Liver (tissue), 8 donors: ENCODE measurements at regions not wholly inside any gene's neighbourhood (a gene's known extent, or its start where the extent isn't known, plus 50 kb on each side); places are given as distances from the start of the nearest gene placed in this dataset.

Experiments used
- DNase-seq: peaks from one replicate; pipeline ENCODE4 v3.0.0-alpha.2; 2017; ENCODE audit warnings: low spot score
- H3K27ac ChIP-seq, 2 donors: one replicate each; pipeline ENCODE4 v1.7.0; 2013; ENCODE audit warnings: inconsistent platforms in 2 of 2, low read length in 2 of 2, control low read depth in 1 of 2, low read depth in 1 of 2, mild to moderate bottlenecking in 1 of 2
- H3K27me3 ChIP-seq, 4 donors: one replicate each; pipeline versions ENCODE4 v1.6.1 to v1.7.0; 2013; ENCODE audit warnings: low read length in 3 of 4, inconsistent platforms in 1 of 4, mild to moderate bottlenecking in 1 of 4, moderate library complexity in 1 of 4; ENCODE audit not compliant: control insufficient read depth in 4 of 4, insufficient read depth in 4 of 4
- H3K36me3 ChIP-seq, 4 donors: one replicate each; pipeline versions ENCODE4 v1.6.1 to v1.7.0; 2013; ENCODE audit warnings: low read length in 3 of 4, mild to moderate bottlenecking in 3 of 4, low read depth in 1 of 4, moderate library complexity in 1 of 4; ENCODE audit not compliant: control insufficient read depth in 4 of 4, insufficient read depth in 3 of 4
- H3K4me1 ChIP-seq, 4 donors: one replicate each; pipeline versions ENCODE4 v1.6.1 to v1.7.0; 2013; ENCODE audit warnings: low read length in 3 of 4, mild to moderate bottlenecking in 3 of 4, moderate library complexity in 1 of 4; ENCODE audit not compliant: control insufficient read depth in 4 of 4, insufficient read depth in 4 of 4
- H3K4me3 ChIP-seq, 3 donors: one replicate each; pipeline versions ENCODE4 v1.6.1 to v1.7.0; 2013; ENCODE audit warnings: low read length in 3 of 3, control low read depth in 1 of 3, low read depth in 1 of 3, mild to moderate bottlenecking in 1 of 3
- H3K9ac ChIP-seq, 2 donors: one replicate each; pipeline ENCODE4 v1.7.0; 2013; ENCODE audit warnings: low read length in 2 of 2, mild to moderate bottlenecking in 2 of 2, moderate library complexity in 2 of 2, control low read depth in 1 of 2, low read depth in 1 of 2
- H3K9me3 ChIP-seq, 4 donors: one replicate each; pipeline versions ENCODE4 v1.6.1 to v1.7.0; 2013; ENCODE audit warnings: low read length in 3 of 4; ENCODE audit not compliant: control insufficient read depth in 4 of 4
- ATF3 ChIP-seq: IDR thresholded peaks from 2 replicates; pipeline ENCODE4 v1.6.1; 2016; ENCODE audit warnings: antibody characterized with exemption
- CTCF ChIP-seq: fragments of 150-350 bp; IDR thresholded peaks from 2 replicates; pipeline ENCODE4 v1.5.1; 2017; ENCODE audit warnings: improper control_type of control experiment, low read depth, low read length; ENCODE audit not compliant: missing input control
- EGR1 ChIP-seq, 2 donors: IDR thresholded peaks; 2 replicates each; pipeline ENCODE4 v1.6.1; 2016 to 2018; ENCODE audit warnings: antibody characterized with exemption in 2 of 2, low read depth in 2 of 2
- FOXA1 ChIP-seq: IDR thresholded peaks from 2 replicates; pipeline ENCODE4 v1.6.1; 2016; ENCODE audit warnings: antibody characterized with exemption
- FOXA2 ChIP-seq: IDR thresholded peaks from 2 replicates; pipeline ENCODE4 v1.6.1; 2016; ENCODE audit warnings: antibody characterized with exemption
- GABPA ChIP-seq, 2 donors: IDR thresholded peaks in 1 of 2; conservative IDR thresholded peaks in 1 of 2; 2 replicates each; pipeline ENCODE4 v1.6.1; 2016; ENCODE audit warnings: antibody characterized with exemption in 2 of 2, mild to moderate bottlenecking in 1 of 2, moderate library complexity in 1 of 2
- HNF4A ChIP-seq, 2 donors: conservative IDR thresholded peaks; 2 replicates each; pipeline ENCODE4 v1.6.1; 2016; ENCODE audit warnings: antibody characterized with exemption in 2 of 2, mild to moderate bottlenecking in 2 of 2
- HNF4G ChIP-seq: IDR thresholded peaks from 2 replicates; pipeline ENCODE4 v1.6.1; 2016; ENCODE audit warnings: antibody characterized with exemption
- JUND ChIP-seq, 2 donors: IDR thresholded peaks; 2 replicates each; pipeline ENCODE4 v1.6.1; 2016; ENCODE audit warnings: antibody characterized with exemption in 2 of 2
- MAX ChIP-seq: IDR thresholded peaks from 2 replicates; pipeline ENCODE4 v1.6.1; 2016; ENCODE audit warnings: antibody characterized with exemption
- NR2F2 ChIP-seq: IDR thresholded peaks from 2 replicates; pipeline ENCODE4 v1.6.1; 2016; ENCODE audit warnings: antibody characterized with exemption
- RAD21 ChIP-seq, 2 donors: IDR thresholded peaks; 2 replicates each; pipeline ENCODE4 v1.6.1; 2016; ENCODE audit warnings: antibody characterized with exemption in 2 of 2, mild to moderate bottlenecking in 2 of 2
- REST ChIP-seq: IDR thresholded peaks from 2 replicates; pipeline ENCODE4 v1.6.1; 2016; ENCODE audit warnings: antibody characterized with exemption, mild to moderate bottlenecking
- RXRA ChIP-seq, 2 donors: IDR thresholded peaks; 2 replicates each; pipeline ENCODE4 v1.6.1; 2017 to 2018; ENCODE audit warnings: antibody characterized with exemption in 2 of 2, mild to moderate bottlenecking in 1 of 2
- SP1 ChIP-seq: IDR thresholded peaks from 2 replicates; pipeline ENCODE4 v1.6.1; 2018; ENCODE audit warnings: antibody characterized with exemption, mild to moderate bottlenecking
- TAF1 ChIP-seq: conservative IDR thresholded peaks from 2 replicates; pipeline ENCODE4 v1.6.1; 2016; ENCODE audit warnings: antibody characterized with exemption, mild to moderate bottlenecking
- YY1 ChIP-seq: IDR thresholded peaks from 2 replicates; pipeline ENCODE4 v1.6.1; 2016; ENCODE audit warnings: antibody characterized with exemption, mild to moderate bottlenecking
- ZBTB33 ChIP-seq: IDR thresholded peaks from 2 replicates; pipeline ENCODE4 v1.6.1; 2016; ENCODE audit warnings: antibody characterized with exemption
- WGBS: extraction: QIAGEN DNeasy Blood & Tissue Kit; methylation state at CpG from one replicate; pipeline ENCODE4 v1.1.7; 2013; 5-methylcytosine and 5-hydroxymethylcytosine counted together
- donor health status: healthy.
- donor health status: healthy.
- donor health status: healthy.
- donor health status: healthy.
- donor health status: healthy.

- Histone ChIP-seq H3K27me3 (no peaks in the 10 kb centered on the region), H3K36me3 (no peaks in the 10 kb centered on the region), H3K4me3 (no peak overlapping the region), H3K9ac (no peak overlapping the region), H3K4me1 (no peaks in the 10 kb centered on the region), H3K27ac (no peak overlapping the region), H3K9me3 (no peaks in the 10 kb centered on the region)
- WGBS, result 73% methylated on average over 2 of the region's 2 CpGs
- TF ChIP-seq REST (no peak), RAD21 (IDR thresholded peaks at IDR 0.05) (no peak), HNF4G (no peak), EGR1 (IDR thresholded peaks at IDR 0.05; ENCODE audit: low read depth in 2 of 2) (no peak), FOXA1 (no peak), TAF1 (no peak), YY1 (no peak), SP1 (no peak), HNF4A (conservative IDR thresholded peaks at IDR 0.05) (no peak), ZBTB33 (no peak)
- DNase-seq, result no peak
These were observed 833.3 kb downstream of the CDH9 start for GRCh38 chr5:26205121-26205520.

GRCh38 chr5:26193626-26194025, 844.8 kb downstream of the CDH9 start:
- Histone ChIP-seq H3K36me3 (no peaks in the 10 kb centered on the region), H3K4me3 (no peak overlapping the region), H3K9me3 (no peaks in the 10 kb centered on the region), H3K27me3 (no peaks in the 10 kb centered on the region), H3K9ac (no peak overlapping the region), H3K27ac (no peak overlapping the region), H3K4me1 (no peaks in the 10 kb centered on the region)
- WGBS, result 62% methylated on average over 5 of the region's 5 CpGs
- TF ChIP-seq ATF3 (no peak), FOXA2 (no peak), RXRA (IDR thresholded peaks at IDR 0.05) (no peak), NR2F2 (no peak)
- DNase-seq, result no peak

GRCh38 chr5:26192486-26192885, 845.9 kb downstream of the CDH9 start:
- Histone ChIP-seq H3K9ac (no peak overlapping the region), H3K4me3 (no peak overlapping the region), H3K27ac (no peak overlapping the region), H3K27me3 (no peaks in the 10 kb centered on the region), H3K9me3 (no peaks in the 10 kb centered on the region), H3K4me1 (no peaks in the 10 kb centered on the region), H3K36me3 (no peaks in the 10 kb centered on the region)
- DNase-seq, result no peak
- TF ChIP-seq RXRA (IDR thresholded peaks at IDR 0.05) (no peak), REST (no peak), YY1 (no peak), MAX (no peak), FOXA2 (no peak), GABPA (IDR thresholded peaks at IDR 0.05 in 1 of 2, conservative IDR thresholded peaks at IDR 0.05 in 1 of 2) (no peak), HNF4G (no peak), RAD21 (IDR thresholded peaks at IDR 0.05) (no peak), NR2F2 (no peak), CTCF (no peak), JUND (IDR thresholded peaks at IDR 0.05) (no peak), FOXA1 (no peak), SP1 (no peak), EGR1 (IDR thresholded peaks at IDR 0.05; ENCODE audit: low read depth in 2 of 2) (no peak)
